Heart left ventricle (tissue), 16 donors: ENCODE measurements at regions not wholly inside any gene's neighbourhood (a gene's known extent, or its start where the extent isn't known, plus 50 kb on each side); places are given as distances from the start of the nearest gene placed in this dataset.
"Not testable (repeated sequence)": the region's sequence is repeated elsewhere in the genome, so short reads cannot be mapped to it uniquely, and the experiment has no call there.

Experiments used
- ATAC-seq, 4 donors: fragments of 200-7000 bp; cut with Tn5 transposase; one replicate each; pipeline ENCODE4 v1.9.1; 2020 to 2022; ENCODE audit warnings: moderate library complexity in 4 of 4, mild to moderate bottlenecking in 3 of 4, moderate number of reproducible peaks in 1 of 4
- DNase-seq, 5 donors: peaks; one replicate each; pipeline ENCODE4 v3.0.0-alpha.2; 2020
- H3K27ac ChIP-seq, 12 donors: fragments of 200-600 bp; sonication (generic) in 4 of 12; one replicate each; pipeline versions ENCODE4 v1.5.0 to v1.8.0; 2016 to 2022; ENCODE audit warnings: mild to moderate bottlenecking in 2 of 12
- H3K27me3 ChIP-seq, 9 donors: fragments of 200-600 bp; sonication (generic) in 2 of 9; one replicate each; pipeline versions ENCODE4 v1.5.1 to v1.8.0; 2016 to 2022; ENCODE audit warnings: mild to moderate bottlenecking in 3 of 9
- H3K36me3 ChIP-seq, 9 donors: fragments of 200-600 bp; sonication (generic) in 2 of 9; one replicate each; pipeline versions ENCODE4 v1.5.0 to v1.8.0; 2018 to 2022; ENCODE audit warnings: mild to moderate bottlenecking in 2 of 9
- H3K4me1 ChIP-seq, 12 donors: fragments of 200-600 bp; sonication (generic) in 4 of 12; one replicate each; pipeline versions ENCODE4 v1.5.0 to v1.8.0; 2016 to 2022; ENCODE audit warnings: mild to moderate bottlenecking in 3 of 12
- H3K4me3 ChIP-seq, 12 donors: fragments of 200-600 bp; sonication (generic) in 4 of 12; one replicate each; pipeline versions ENCODE4 v1.5.0 to v1.8.0; 2017 to 2022; ENCODE audit warnings: mild to moderate bottlenecking in 9 of 12, moderate library complexity in 4 of 12
- H3K9me3 ChIP-seq, 12 donors: fragments of 200-600 bp; sonication (generic) in 4 of 12; one replicate each; pipeline versions ENCODE4 v1.5.0 to v1.8.0; 2016 to 2022; ENCODE audit warnings: mild to moderate bottlenecking in 1 of 12
- CTCF ChIP-seq, 12 donors: fragments of 200-600 bp; sonication (generic) in 4 of 12; IDR thresholded peaks; one replicate each; pipeline versions ENCODE4 v1.5.0 to v1.8.0; 2018 to 2022; ENCODE audit warnings: antibody characterized with exemption in 12 of 12, mild to moderate bottlenecking in 5 of 12
- POLR2A ChIP-seq, 2 donors: fragments of 450-650 bp; IDR thresholded peaks; one replicate each; pipeline ENCODE4 v1.6.1; 2017; ENCODE audit warnings: antibody characterized with exemption in 2 of 2, mild to moderate bottlenecking in 2 of 2, moderate library complexity in 2 of 2
- WGBS, 4 donors: extraction: QIAGEN DNeasy Blood & Tissue Kit in 2 of 4; methylation state at CpG; one replicate each; pipeline versions ENCODE4 v1.1.5 to v1.1.7; 2013 to 2018; 5-methylcytosine and 5-hydroxymethylcytosine counted together
- intact Hi-C, 10 donors: fragments of 100-400 bp; cut with DNase I; formaldehyde crosslinking; loops; one replicate each; pipeline versions ENCODE4 v1.11.1 to v1.14.2; 2022
- donor health status: ischemic (EF 13 %, LVEDD 7.1; RV severe dilation, severe dysfunction).
- donor health status: healthy with polysubstance abuse.
- donor health status: DM: no; HTN: yes; CAD: no.
- donor health status: DM: no; HTN: no; CAD: no.
- donor health status: ischemic (EF 25% LVEDD 6.9; RV normal size, moderate dysfunction).
- donor health status: ischemic (EF 25% LVEDD 5.7; RV mildly dilated, moderate dysfunction).
- donor health status: healthy.
- donor health status: DM: yes; HTN: yes; CAD: no.
- donor health status: ischemic (EF 35%, LVEDD 5.7; RV mildly dilated, moderate dysfunction).
- donor health status: nonischemic (EF 11% LVEDD 7.7; RV severe dilation, severe dysfunction).
- donor health status: DM: yes; HTN: yes; CAD: no.
- donor health status: PGD.
- donor health status: ischemic (EF 29% LVEDD 5.4; RV normal size, mild dysfunction).
- donor health status: nonischemic (EF 23%, LVEDD 6.1; RV moderate dilation, normal function).

- intact Hi-C loops = no loop called here
- Histone ChIP-seq H3K4me1 (peaks cover 0 to 10% (median 0%) of the 10 kb centered on the region in 12 donors), H3K36me3 (no peaks in the 10 kb centered on the region), H3K27me3 (no peaks in the 10 kb centered on the region), H3K9me3 (no peaks in the 10 kb centered on the region), H3K4me3 (no peak overlapping the region), H3K27ac (no peak overlapping the region)
- TF ChIP-seq POLR2A (IDR thresholded peaks at IDR 0.05) (no peak), CTCF (IDR thresholded peaks at IDR 0.05) (no peak)
- ATAC-seq (no peak), DNase-seq (no peak)
- WGBS, 4 donors = 87 to 91% (median 91%) methylated on average over 2 of the region's 2 CpGs
Observed at GRCh38 chr7:116364469-116364868, 135.1 kb upstream of the CAV2 start.

DNA sequence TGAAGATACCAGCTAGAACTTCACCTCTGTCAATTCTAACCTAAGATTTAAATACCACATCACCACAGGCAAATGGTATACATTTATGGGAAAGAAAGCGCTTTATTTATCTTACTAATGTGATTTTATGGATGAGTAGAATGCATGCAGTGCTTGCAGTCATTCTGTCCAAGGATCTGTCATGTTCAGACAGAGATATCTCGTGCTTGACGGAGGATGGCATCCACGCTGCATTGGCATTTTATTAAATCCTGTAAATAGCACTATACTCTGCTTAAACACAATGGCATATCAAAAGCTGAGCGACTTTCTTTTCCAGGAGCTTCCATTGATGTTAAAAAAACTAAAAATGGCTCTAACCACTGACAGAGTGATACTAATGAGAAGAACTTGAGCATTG lies 133.7 kb upstream of the CAV2 start:
- DNase-seq (no peak), ATAC-seq (no peak)
- no peak overlapping the region for H3K27ac ChIP-seq
- intact Hi-C loops = no loop called here
- H3K9me3 ChIP-seq = no peaks in the 10 kb centered on the region
- WGBS, 4 donors = 56 to 71% (median 61%) methylated on average over 5 of the region's 5 CpGs
- H3K4me1 ChIP-seq = peaks cover 0 to 10% (median 0%) of the 10 kb centered on the region in 12 donors
- TF ChIP-seq CTCF (IDR thresholded peaks at IDR 0.05) (no peak), POLR2A (IDR thresholded peaks at IDR 0.05) (no peak)
- H3K4me3 ChIP-seq = no peak overlapping the region
- no peaks in the 10 kb centered on the region for H3K36me3 ChIP-seq
- no peaks in the 10 kb centered on the region for H3K27me3 ChIP-seq

DNA sequence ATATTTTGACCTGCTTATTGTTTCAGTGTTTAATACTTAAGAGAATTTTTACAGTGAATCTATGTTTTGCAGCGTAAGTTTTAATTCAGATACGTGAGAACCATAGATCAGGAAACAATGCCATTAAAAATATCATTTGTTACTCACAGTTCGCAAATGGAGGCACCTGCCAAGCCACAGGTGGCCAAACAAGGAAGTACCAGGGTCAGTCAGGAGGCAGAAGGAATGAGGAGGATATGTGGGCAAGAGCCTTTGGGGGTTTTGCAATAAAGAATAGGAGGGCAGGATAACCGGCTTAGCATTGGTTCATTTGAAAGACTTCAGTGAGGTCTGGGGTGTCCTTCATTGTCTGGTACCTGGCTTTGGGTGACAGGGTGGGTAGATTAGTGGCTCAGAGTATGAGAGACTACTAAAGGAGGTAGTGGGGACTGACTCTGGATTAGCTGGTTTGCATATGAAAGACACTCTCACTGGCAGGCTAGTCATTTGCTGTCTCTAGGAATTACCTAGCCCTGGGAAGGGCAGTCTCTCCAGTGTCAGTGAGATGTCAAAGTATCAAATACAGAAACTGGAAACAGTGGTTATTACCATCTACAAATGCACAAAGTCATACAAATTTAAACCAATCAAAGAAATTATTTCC lies 132.2 kb upstream of the CAV2 start:
- Histone ChIP-seq H3K9me3 (no peaks in the 10 kb centered on the region), H3K36me3 (no peaks in the 10 kb centered on the region), H3K4me3 (no peak overlapping the region), H3K27me3 (no peaks in the 10 kb centered on the region), H3K4me1 (peaks cover 0 to 10% (median 0%) of the 10 kb centered on the region in 12 donors), H3K27ac (no peak overlapping the region)
- TF ChIP-seq CTCF (IDR thresholded peaks at IDR 0.05) = no peak
- TF ChIP-seq POLR2A (IDR thresholded peaks at IDR 0.05) = no peak
- WGBS, 4 donors = 91 to 96% (median 95%) methylated on average over 4 of the region's 4 CpGs
- intact Hi-C loops = no loop called here
- DNase-seq (no peak), ATAC-seq (no peak)

DNA sequence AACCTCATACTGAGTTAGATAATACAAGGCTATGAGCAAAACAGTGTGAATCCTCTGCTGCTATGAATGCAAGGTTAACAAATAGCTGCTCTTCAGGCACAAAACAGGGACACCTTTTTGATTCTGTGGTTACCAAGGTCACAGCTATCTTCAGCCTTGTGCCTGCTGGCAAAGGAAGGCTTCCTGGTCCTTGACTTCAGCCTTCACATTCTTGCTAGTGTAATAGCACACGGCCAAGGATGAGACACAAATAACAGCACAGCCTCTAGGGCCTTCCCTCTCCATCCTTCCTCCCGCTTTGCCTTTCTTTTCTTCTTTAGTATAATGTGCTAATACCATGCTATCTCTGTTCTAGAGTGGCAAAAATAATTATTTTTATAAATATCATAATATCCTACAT lies 130.6 kb upstream of the CAV2 start:
- intact Hi-C loops = no loop called here
- no peaks in the 10 kb centered on the region for H3K9me3 ChIP-seq
- H3K36me3 ChIP-seq = no peaks in the 10 kb centered on the region
- H3K4me3 ChIP-seq = no peak overlapping the region
- no peak overlapping the region for H3K27ac ChIP-seq
- no peaks in the 10 kb centered on the region for H3K27me3 ChIP-seq
- TF ChIP-seq CTCF (IDR thresholded peaks at IDR 0.05) (no peak), POLR2A (IDR thresholded peaks at IDR 0.05) (no peak)
- H3K4me1 ChIP-seq = peaks cover 0 to 10% (median 0%) of the 10 kb centered on the region in 12 donors
- WGBS, 4 donors = 53 to 71% (median 64%) methylated on average over 2 of the region's 2 CpGs
- no peak for DNase-seq
- no peak for ATAC-seq

DNA sequence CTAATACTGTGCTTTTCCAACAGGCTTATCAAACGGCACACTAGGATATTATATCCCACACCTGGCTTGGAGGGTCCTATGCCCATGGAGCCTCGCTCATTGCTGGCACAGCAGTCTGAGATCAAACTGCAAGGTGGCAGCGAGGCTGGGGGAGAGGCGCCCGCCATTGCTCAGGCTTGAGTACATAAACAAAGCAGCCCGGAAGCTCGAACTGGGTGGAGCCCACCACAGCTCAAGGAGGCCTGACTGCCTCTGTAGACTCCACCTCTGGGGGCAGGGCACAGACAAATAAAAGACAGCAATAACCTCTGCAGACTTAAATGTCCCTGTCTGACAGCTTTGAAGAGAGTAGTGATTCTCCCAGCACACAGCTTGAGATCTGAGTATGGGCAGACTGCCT lies 128.0 kb upstream of the CAV2 start:
- ATAC-seq, DNase-seq, intact Hi-C loops, H3K4me3 ChIP-seq, H3K27me3 ChIP-seq, H3K4me1 ChIP-seq, H3K9me3 ChIP-seq, H3K36me3 ChIP-seq, H3K27ac ChIP-seq: not testable (repeated sequence)
- 91 to 97% (median 96%) methylated on average over 7 of the region's 7 CpGs for WGBS, 4 donors

DNA sequence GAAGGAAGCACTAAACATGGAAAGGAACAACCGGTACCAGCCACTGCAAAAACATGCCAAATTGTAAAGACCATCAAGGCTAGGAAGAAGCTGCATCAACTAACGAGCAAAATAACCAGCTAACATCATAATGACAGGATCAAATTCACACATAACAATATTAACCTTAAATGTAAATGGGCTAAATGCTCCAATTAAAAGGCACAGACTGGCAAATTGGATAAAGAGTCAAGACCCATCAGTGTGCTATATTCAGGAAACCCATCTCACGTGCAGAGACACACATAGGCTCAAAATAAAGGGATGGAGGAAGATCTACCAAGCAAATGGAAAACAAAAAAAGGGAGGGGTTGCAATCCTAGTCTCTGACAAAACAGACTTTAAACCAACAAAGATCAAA lies 126.3 kb upstream of the CAV2 start:
- ATAC-seq, H3K27me3 ChIP-seq, H3K27ac ChIP-seq, intact Hi-C loops, H3K9me3 ChIP-seq, H3K36me3 ChIP-seq, H3K4me3 ChIP-seq, DNase-seq, H3K4me1 ChIP-seq: not testable (repeated sequence)
- WGBS, 4 donors = 62 to 83% (median 74%) methylated on average over 1 to 3 of the region's 3 CpGs
